ENCODE measurements at regions not wholly inside any gene's neighbourhood (a gene's known extent, or its start where the extent isn't known, plus 50 kb on each side); places are given as distances from the start of the nearest gene placed in this dataset.
"Not testable (repeated sequence)": the region's sequence is repeated elsewhere in the genome, so short reads cannot be mapped to it uniquely, and the experiment has no call there.

GRCh38 chr15:79574431-79575273 is 142.5 kb downstream of the MINAR1 start:
- not testable (repeated sequence) for TF ChIP-seq ZNF138 (tag by site-specific recombination; IDR thresholded peaks at IDR 0.05; ENCODE audit: borderline replicate concordance); ZBTB8A (tag by site-specific recombination; IDR thresholded peaks at IDR 0.05); ZNF16 (tag by site-specific recombination; IDR thresholded peaks at IDR 0.05; ENCODE audit: low read depth); ZNF776 (tag by site-specific recombination; IDR thresholded peaks at IDR 0.05; ENCODE audit: borderline replicate concordance); HOXC10 (CRISPR knock-in tag; IDR thresholded peaks at IDR 0.05)
